Activated B cell treated with CpG ODN at 0.5 μM for 24 hours (primary cell): ENCODE measurements at regions not wholly inside any gene's neighbourhood (a gene's known extent, or its start where the extent isn't known, plus 50 kb on each side); places are given as distances from the start of the nearest gene placed in this dataset.

Experiments
- ATAC-seq: fragments of 200-7000 bp; cut with Tn5 transposase; one replicate; pipeline ENCODE4 v1.10.0; 2021; ENCODE audit warnings: low read depth, mild to moderate bottlenecking, moderate library complexity
- CTCF ChIA-PET: fragments of 350-600 bp; sonication (Branson Sonifier 250); formaldehyde crosslinking; loops from one replicate; lab custom pipeline; 2021; ENCODE audit warnings: antibody characterized with exemption; lab: Charles Lee
- POLR2A ChIA-PET: fragments of 350-600 bp; sonication (Branson Sonifier 250); formaldehyde crosslinking; loops from one replicate; lab custom pipeline; 2021; ENCODE audit warnings: antibody characterized with exemption; lab: Charles Lee
- DNase-seq: peaks from one replicate; pipeline ENCODE4 v3.0.0; 2022
- H3K27ac Mint-ChIP-seq: one replicate; pipeline ENCODE4 v1.8.0; 2020; ENCODE audit warnings: mixed read lengths
- H3K27me3 Mint-ChIP-seq: one replicate; pipeline ENCODE4 v1.8.0; 2021; ENCODE audit warnings: mixed read lengths
- H3K36me3 Mint-ChIP-seq: one replicate; pipeline ENCODE4 v1.8.0; 2021; ENCODE audit warnings: low read depth, mixed read lengths
- H3K4me1 Mint-ChIP-seq: one replicate; pipeline ENCODE4 v1.8.0; 2021; ENCODE audit warnings: mixed read lengths
- H3K4me3 Mint-ChIP-seq: one replicate; pipeline ENCODE4 v1.8.0; 2020; ENCODE audit warnings: mild to moderate bottlenecking, mixed read lengths
- H3K9me3 Mint-ChIP-seq: one replicate; pipeline ENCODE4 v1.8.0; 2020; ENCODE audit warnings: mixed read lengths
- CTCF ChIP-seq: fragments of 200-600 bp; IDR thresholded peaks from one replicate; pipeline ENCODE4 v1.8.0; 2022; ENCODE audit warnings: antibody characterized with exemption, mild to moderate bottlenecking
- intact Hi-C: fragments of 100-400 bp; cut with micrococcal nuclease; formaldehyde crosslinking; loops from one replicate; pipeline ENCODE4 v1.15.1; 2024

- POLR2A ChIA-PET: no interaction called here
- Mint-ChIP-seq H3K27ac (no peak overlapping the region), H3K27me3 (no peaks in the 10 kb centered on the region), H3K4me1 (no peaks in the 10 kb centered on the region), H3K9me3 (peaks cover 2% of the 10 kb centered on the region), H3K36me3 (no peaks in the 10 kb centered on the region), H3K4me3 (no peak overlapping the region)
- CTCF ChIA-PET: no interaction called here
- intact Hi-C loops: no loop called here
- no peak for TF ChIP-seq CTCF
- DNase-seq (no peak), ATAC-seq (no peak)
These were observed 74.5 kb upstream of the PLS3 start for GRCh38 chrX:115486510-115486909.

- H3K4me1 Mint-ChIP-seq: no peaks in the 10 kb centered on the region
- no peaks in the 10 kb centered on the region for H3K27me3 Mint-ChIP-seq
- intact Hi-C loops: no loop called here
- ChIA-PET POLR2A (no interaction called here), CTCF (no interaction called here)
- ATAC-seq: no peak
- H3K36me3 Mint-ChIP-seq: no peaks in the 10 kb centered on the region
- no peak for DNase-seq
- no peak for TF ChIP-seq CTCF
- no peak overlapping the region for H3K4me3 Mint-ChIP-seq
- peaks cover 2% of the 10 kb centered on the region for H3K9me3 Mint-ChIP-seq
- no peak overlapping the region for H3K27ac Mint-ChIP-seq
These were observed 73.4 kb upstream of the PLS3 start for GRCh38 chrX:115487608-115488007.

GRCh38 chrX:115490814-115491213 lies 70.2 kb upstream of the PLS3 start:
- no peak for DNase-seq
- CTCF ChIA-PET: no interaction called here

GRCh38 chrX:115491766-115492165 lies 69.2 kb upstream of the PLS3 start:
- TF ChIP-seq CTCF: no peak
- Mint-ChIP-seq H3K4me1 (no peaks in the 10 kb centered on the region), H3K4me3 (no peak overlapping the region), H3K9me3 (no peaks in the 10 kb centered on the region), H3K27ac (no peak overlapping the region), H3K27me3 (no peaks in the 10 kb centered on the region), H3K36me3 (no peaks in the 10 kb centered on the region)
- intact Hi-C loops: no loop called here
- ATAC-seq: no peak
- DNase-seq: no peak
- ChIA-PET POLR2A (no interaction called here), CTCF (no interaction called here)

More at GRCh38 chrX:115490814-115491213, 70.2 kb upstream of the PLS3 start:
- no peak for TF ChIP-seq CTCF
- no peaks in the 10 kb centered on the region for H3K36me3 Mint-ChIP-seq
- intact Hi-C loops: no loop called here
- H3K9me3 Mint-ChIP-seq: no peaks in the 10 kb centered on the region
- no peaks in the 10 kb centered on the region for H3K27me3 Mint-ChIP-seq
- H3K27ac Mint-ChIP-seq: no peak overlapping the region
- H3K4me3 Mint-ChIP-seq: no peak overlapping the region
- ATAC-seq: no peak
- POLR2A ChIA-PET: no interaction called here
- H3K4me1 Mint-ChIP-seq: no peaks in the 10 kb centered on the region

- Mint-ChIP-seq H3K4me3 (no peak overlapping the region), H3K36me3 (no peaks in the 10 kb centered on the region), H3K27me3 (no peaks in the 10 kb centered on the region), H3K9me3 (no peaks in the 10 kb centered on the region), H3K27ac (no peak overlapping the region), H3K4me1 (no peaks in the 10 kb centered on the region)
- TF ChIP-seq CTCF: no peak
- intact Hi-C loops: no loop called here
- ChIA-PET CTCF (no interaction called here), POLR2A (no interaction called here)
- DNase-seq (no peak), ATAC-seq (no peak)
These were observed 68.0 kb upstream of the PLS3 start for GRCh38 chrX:115493015-115493414.
